H9 (cell line): ENCODE measurements at regions not wholly inside any gene's neighbourhood (a gene's known extent, or its start where the extent isn't known, plus 50 kb on each side); places are given as distances from the start of the nearest gene placed in this dataset.

Experiments
- DNase-seq: peaks from one replicate; pipeline ENCODE4 v3.0.0-alpha.2; 2017
- H2AFZ ChIP-seq: one replicate; pipeline ENCODE4 v1.6.1; 2013; ENCODE audit warnings: mild to moderate bottlenecking, low read length, control low read depth, moderate library complexity
- H2AK5ac ChIP-seq: 2 replicates; pipeline ENCODE4 v1.6.1; 2013; ENCODE audit warnings: low read length, control low read depth, mixed read lengths; ENCODE audit not compliant: insufficient read length
- H2BK120ac ChIP-seq: one replicate; pipeline ENCODE4 v1.6.1; 2013; ENCODE audit warnings: low read depth, mild to moderate bottlenecking, low read length, control low read depth, inconsistent platforms; ENCODE audit not compliant: poor library complexity, severe bottlenecking
- H2BK12ac ChIP-seq: 2 replicates; pipeline ENCODE4 v1.6.1; 2013; ENCODE audit warnings: low read length, control low read depth, mixed read lengths, low read depth; ENCODE audit not compliant: insufficient read length
- H2BK15ac ChIP-seq: 2 replicates; pipeline ENCODE4 v1.6.1; 2013; ENCODE audit warnings: low read depth, low read length, control low read depth
- H2BK20ac ChIP-seq: one replicate; pipeline ENCODE4 v1.6.1; 2013; ENCODE audit warnings: low read depth, mild to moderate bottlenecking, low read length, control low read depth, inconsistent platforms; ENCODE audit not compliant: poor library complexity, severe bottlenecking
- H2BK5ac ChIP-seq: 2 replicates; pipeline ENCODE4 v1.6.1; 2013; ENCODE audit warnings: low read length, control low read depth, mixed read lengths; ENCODE audit not compliant: insufficient read length
- H3K14ac ChIP-seq: 2 replicates; pipeline ENCODE4 v1.6.1; 2013; ENCODE audit warnings: low read length, control low read depth; ENCODE audit not compliant: insufficient read depth
- H3K18ac ChIP-seq: 2 replicates; pipeline ENCODE4 v1.6.1; 2013; ENCODE audit warnings: low read depth, mild to moderate bottlenecking, mixed read lengths, low read length, control low read depth; ENCODE audit not compliant: insufficient read length
- H3K23ac ChIP-seq: 2 replicates; pipeline ENCODE4 v1.6.1; 2013; ENCODE audit warnings: low read length, control low read depth, mixed read lengths, low read depth; ENCODE audit not compliant: insufficient read length
- H3K23me2 ChIP-seq: 2 replicates; pipeline ENCODE4 v1.6.1; 2013; ENCODE audit warnings: low read depth, mild to moderate bottlenecking, mixed read lengths, low read length, control low read depth; ENCODE audit not compliant: insufficient read length, poor library complexity, severe bottlenecking
- H3K27ac ChIP-seq: 2 replicates; pipeline ENCODE4 v1.5.1; 2013; ENCODE audit warnings: low read length, control low read depth, mixed read lengths, low read depth; ENCODE audit not compliant: insufficient read length
- H3K27me3 ChIP-seq: 2 replicates; pipeline ENCODE4 v1.6.1; 2013; ENCODE audit warnings: low read length, control low read depth, inconsistent platforms; ENCODE audit not compliant: insufficient read depth
- H3K4ac ChIP-seq: 2 replicates; pipeline ENCODE4 v1.6.1; 2013; ENCODE audit warnings: low read depth, mild to moderate bottlenecking, control low read depth, inconsistent platforms, low read length, moderate library complexity
- H3K4me1 ChIP-seq: 2 replicates; pipeline ENCODE4 v1.6.1; 2013; ENCODE audit warnings: low read length, control low read depth, inconsistent platforms; ENCODE audit not compliant: insufficient read depth
- H3K4me2 ChIP-seq: 2 replicates; pipeline ENCODE4 v1.6.1; 2013; ENCODE audit warnings: low read length, control low read depth, mixed read lengths; ENCODE audit not compliant: insufficient read length, insufficient read depth
- H3K56ac ChIP-seq: 2 replicates; pipeline ENCODE4 v1.6.1; 2013; ENCODE audit warnings: low read depth, mild to moderate bottlenecking, mixed read lengths, low read length, control low read depth; ENCODE audit not compliant: insufficient read length
- H3K79me1 ChIP-seq: 2 replicates; pipeline ENCODE4 v1.6.1; 2013; ENCODE audit warnings: low read depth, mild to moderate bottlenecking, moderate library complexity, low read length, control low read depth, inconsistent platforms; ENCODE audit not compliant: insufficient read depth, poor library complexity, severe bottlenecking
- H3K79me2 ChIP-seq: 2 replicates; pipeline ENCODE4 v1.6.1; 2013; ENCODE audit warnings: low read length, control low read depth, inconsistent platforms; ENCODE audit not compliant: insufficient read depth
- H3K9ac ChIP-seq: 2 replicates; pipeline ENCODE4 v1.6.1; 2013; ENCODE audit warnings: low read length, control low read depth, mixed read lengths; ENCODE audit not compliant: insufficient read length; ENCODE audit errors: extremely low read depth
- H3K9me3 ChIP-seq: one replicate; pipeline ENCODE4 v1.6.1; 2013; ENCODE audit warnings: low read depth, low read length, inconsistent platforms; ENCODE audit not compliant: control insufficient read depth
- H3T11ph ChIP-seq: one replicate; pipeline ENCODE4 v1.6.1; 2013; ENCODE audit warnings: mild to moderate bottlenecking, low read length, control low read depth, inconsistent platforms
- H4K20me1 ChIP-seq: one replicate; pipeline ENCODE4 v1.6.1; 2013; ENCODE audit not compliant: control insufficient read depth, insufficient read length, insufficient read depth
- H4K5ac ChIP-seq: 2 replicates; pipeline ENCODE4 v1.6.1; 2013; ENCODE audit warnings: low read depth, mild to moderate bottlenecking, mixed read lengths, low read length, control low read depth; ENCODE audit not compliant: insufficient read length
- H4K8ac ChIP-seq: replicated peaks from 2 replicates; pipeline ENCODE4 v1.6.1; 2013; ENCODE audit warnings: low read length, control low read depth, mixed read lengths, low read depth; ENCODE audit not compliant: insufficient read length
- H4K91ac ChIP-seq: 2 replicates; pipeline ENCODE4 v1.6.1; 2013; ENCODE audit warnings: low read depth, mild to moderate bottlenecking, moderate library complexity, mixed read lengths, low read length, control low read depth; ENCODE audit not compliant: insufficient read length
- H3K27ac Mint-ChIP-seq, 3 experiments: 2 replicates in 2 of 3; 3 replicates in 1 of 3; pipeline ENCODE4 v1.8.0; 2020 to 2021; ENCODE audit warnings: mixed read lengths in 3 of 3, mild to moderate bottlenecking in 1 of 3, moderate library complexity in 1 of 3
- H3K27me3 Mint-ChIP-seq: 2 replicates; pipeline ENCODE4 v1.8.0; 2021; ENCODE audit warnings: low read depth, mild to moderate bottlenecking, moderate library complexity, mixed read lengths
- H3K36me3 Mint-ChIP-seq, 3 experiments: 2 replicates in 2 of 3; 3 replicates in 1 of 3; pipeline ENCODE4 v1.8.0; 2020 to 2021; ENCODE audit warnings: low read depth in 3 of 3, mixed read lengths in 3 of 3; ENCODE audit not compliant: insufficient read depth in 1 of 3
- H3K4me1 Mint-ChIP-seq, 2 experiments: 2 replicates each; pipeline ENCODE4 v1.8.0; 2020; ENCODE audit warnings: mixed read lengths in 2 of 2
- H3K4me3 Mint-ChIP-seq, 2 experiments: 2 replicates in 1 of 2; 3 replicates in 1 of 2; pipeline ENCODE4 v1.8.0; 2020 to 2021; ENCODE audit warnings: mild to moderate bottlenecking in 2 of 2, mixed read lengths in 2 of 2, moderate library complexity in 1 of 2
- H3K9me3 Mint-ChIP-seq, 2 experiments: 2 replicates in 1 of 2; 3 replicates in 1 of 2; pipeline ENCODE4 v1.8.0; 2020; ENCODE audit warnings: mild to moderate bottlenecking in 2 of 2, mixed read lengths in 2 of 2, moderate library complexity in 1 of 2
- CTCF ChIP-seq: fragments of 200-600 bp; sonication (generic); conservative IDR thresholded peaks from 3 replicates; pipeline ENCODE4 v1.8.0; 2021; ENCODE audit warnings: antibody characterized with exemption, mild to moderate bottlenecking
- WGBS: extraction: QIAGEN DNeasy Blood & Tissue Kit; methylation state at CpG from one replicate; pipeline ENCODE4 v1.1.7; 2013; ENCODE audit warnings: missing lambda C conversion rate, low lambda C conversion rate, mixed read lengths; ENCODE audit not compliant: insufficient read length; ENCODE audit errors: extremely low coverage; 5-methylcytosine and 5-hydroxymethylcytosine counted together

GRCh38 chr3:81861593-81861992, 100.1 kb upstream of the GBE1 start:
- TF ChIP-seq CTCF = no peak
- H2BK5ac ChIP-seq = no peak overlapping the region
- H3K14ac ChIP-seq = no peak overlapping the region
- DNase-seq = no peak
- H4K20me1 ChIP-seq = no peaks in the 10 kb centered on the region
- H2BK12ac ChIP-seq = no peak overlapping the region
- no peak overlapping the region for H3K4me3 Mint-ChIP-seq
- no peak overlapping the region for H4K5ac ChIP-seq
- H2AFZ ChIP-seq = no peak overlapping the region
- H3K27me3 ChIP-seq = no peaks in the 10 kb centered on the region
- H3K18ac ChIP-seq = no peak overlapping the region
- H2BK15ac ChIP-seq = no peak overlapping the region
- no peak overlapping the region for H3K4me2 ChIP-seq
- H3K27me3 Mint-ChIP-seq = no peaks in the 10 kb centered on the region
- no peaks in the 10 kb centered on the region for H3K9me3 ChIP-seq
- no peak overlapping the region for H4K8ac ChIP-seq
- H3K56ac ChIP-seq = no peak overlapping the region
- WGBS = no CpG with 5 or more reads among the region's 1 CpG
- H3K27ac Mint-ChIP-seq = no peak overlapping the region
- no peaks in the 10 kb centered on the region for H3K23me2 ChIP-seq
- H3K4me1 ChIP-seq = no peaks in the 10 kb centered on the region
- no peak overlapping the region for H2BK120ac ChIP-seq
- H2BK20ac ChIP-seq = no peak overlapping the region
- H3K4me1 Mint-ChIP-seq = peaks cover 9 to 13% of the 10 kb centered on the region in 2 experiments
- no peak overlapping the region for H3T11ph ChIP-seq
- no peak overlapping the region for H3K4ac ChIP-seq
- H3K23ac ChIP-seq = no peak overlapping the region
- H3K79me1 ChIP-seq = no peaks in the 10 kb centered on the region
- no peak overlapping the region for H2AK5ac ChIP-seq
- no peaks in the 10 kb centered on the region for H3K9me3 Mint-ChIP-seq
- no peak overlapping the region for H3K9ac ChIP-seq
- H3K79me2 ChIP-seq = no peaks in the 10 kb centered on the region
- H4K91ac ChIP-seq = no peak overlapping the region
- H3K27ac ChIP-seq = no peak overlapping the region
- no peaks in the 10 kb centered on the region; a peak in 1 of 7 replicates for H3K36me3 Mint-ChIP-seq
